ENCODE measurements at regions not wholly inside any gene's neighbourhood (a gene's known extent, or its start where the extent isn't known, plus 50 kb on each side); places are given as distances from the start of the nearest gene placed in this dataset.

- intact Hi-C loops (cut with DNase I; ENCODE audit: low total_unique reads): no loop called here
- no peak for DNase-seq (ENCODE audit: low spot score in 2 of 2)
- no peak for TF ChIP-seq CTCF (IDR thresholded peaks at IDR 0.05)
- TF ChIP-seq POLR2A (IDR thresholded peaks at IDR 0.05): no peak
- H3K4me3 ChIP-seq (ENCODE audit: low read depth, poor library complexity, severe bottlenecking): no peak overlapping the region
- 83 to 87% methylated on average over 11 of the region's 11 CpGs for WGBS, 2 donors
These were observed 332.7 kb upstream of the MGMT start for GRCh38 chr10:129134371-129134770.

GRCh38 chr10:129135624-129136023, 331.4 kb upstream of the MGMT start:
- no peak for TF ChIP-seq POLR2A (IDR thresholded peaks at IDR 0.05)
- no peak for TF ChIP-seq CTCF (IDR thresholded peaks at IDR 0.05)
- no peak overlapping the region for H3K4me3 ChIP-seq (ENCODE audit: low read depth, poor library complexity, severe bottlenecking)
- intact Hi-C loops (cut with DNase I; ENCODE audit: low total_unique reads): no loop called here
- no peak for DNase-seq (ENCODE audit: low spot score in 2 of 2)
- WGBS, 2 donors: 67 to 71% methylated on average over 5 of the region's 5 CpGs

GRCh38 chr10:129136074-129136473, 331.0 kb upstream of the MGMT start:
- TF ChIP-seq POLR2A (IDR thresholded peaks at IDR 0.05) (no peak), CTCF (IDR thresholded peaks at IDR 0.05) (no peak)
- WGBS, 2 donors: 72 to 77% methylated on average over 9 of the region's 9 CpGs
- intact Hi-C loops (cut with DNase I; ENCODE audit: low total_unique reads): no loop called here
- H3K4me3 ChIP-seq (ENCODE audit: low read depth, poor library complexity, severe bottlenecking): no peak overlapping the region
- no peak for DNase-seq (ENCODE audit: low spot score in 2 of 2)

- WGBS, 2 donors: 85 to 87% methylated on average over 19 of the region's 19 CpGs
These were observed 330.1 kb upstream of the MGMT start for GRCh38 chr10:129136951-129137350.

GRCh38 chr10:129140921-129141885, 325.8 kb upstream of the MGMT start:
- WGBS, 2 donors: 77 to 79% methylated on average over 18 of the region's 18 CpGs
- no peak overlapping the region for H3K4me3 ChIP-seq (ENCODE audit: low read depth, poor library complexity, severe bottlenecking)
- no peak for DNase-seq (ENCODE audit: low spot score in 2 of 2)
- intact Hi-C loops (cut with DNase I; ENCODE audit: low total_unique reads): no loop called here
- TF ChIP-seq CTCF (IDR thresholded peaks at IDR 0.05) (no peak), POLR2A (IDR thresholded peaks at IDR 0.05) (no peak)

More at GRCh38 chr10:129136951-129137350, 330.1 kb upstream of the MGMT start:
- DNase-seq (ENCODE audit: low spot score in 2 of 2): no peak
- intact Hi-C loops (cut with DNase I; ENCODE audit: low total_unique reads): no loop called here
- no peak overlapping the region for H3K4me3 ChIP-seq (ENCODE audit: low read depth, poor library complexity, severe bottlenecking)
- TF ChIP-seq POLR2A (IDR thresholded peaks at IDR 0.05) (no peak), CTCF (IDR thresholded peaks at IDR 0.05) (no peak)

All from lower leg skin (tissue), 4 donors.